Pancreas (tissue), 10 donors: ENCODE measurements at regions not wholly inside any gene's neighbourhood (a gene's known extent, or its start where the extent isn't known, plus 50 kb on each side); places are given as distances from the start of the nearest gene placed in this dataset.

Experiments used
- ATAC-seq, 4 donors: fragments of 200-7000 bp; cut with Tn5 transposase; one replicate each; pipeline versions ENCODE4 v1.8.0 to v1.9.1; 2020; ENCODE audit warnings: mild to moderate bottlenecking in 4 of 4, moderate library complexity in 4 of 4
- DNase-seq, 6 donors: peaks; one replicate each; pipeline ENCODE4 v3.0.0-alpha.2; 2020
- FAIRE-seq: peaks from 2 replicates; lab custom pipeline; 2012; peaks lifted over from hg19 to GRCh38; lab: Jason Lieb, UNC
- H3K27ac ChIP-seq, 4 donors: fragments of 200-600 bp; sonication (generic); 1 replicate in 3 of 4; 2 replicates in 1 of 4; pipeline versions ENCODE4 v1.5.0 to v1.8.0; 2020
- H3K27me3 ChIP-seq, 4 donors: fragments of 200-600 bp; one replicate each; pipeline ENCODE4 v1.8.0; 2021
- H3K36me3 ChIP-seq, 3 donors: fragments of 200-600 bp; sonication (generic) in 1 of 3; one replicate each; pipeline versions ENCODE4 v1.5.0 to v1.8.0; 2020 to 2021
- H3K4me1 ChIP-seq, 3 donors: fragments of 200-600 bp; one replicate each; pipeline ENCODE4 v1.8.0; 2021
- H3K4me3 ChIP-seq, 4 donors: fragments of 200-600 bp; sonication (generic) in 2 of 4; one replicate each; pipeline versions ENCODE4 v1.5.0 to v1.8.0; 2020 to 2021
- H3K9me3 ChIP-seq, 4 donors: fragments of 200-600 bp; one replicate each; pipeline ENCODE4 v1.8.0; 2021
- CTCF ChIP-seq, 4 donors: fragments of 200-600 bp; sonication (generic) in 3 of 4; IDR thresholded peaks; one replicate each; pipeline versions ENCODE4 v1.5.0 to v1.8.0; 2021; ENCODE audit warnings: antibody characterized with exemption in 4 of 4
- WGBS, 2 donors: extraction: QIAGEN DNeasy Blood & Tissue Kit; methylation state at CpG; one replicate each; pipeline ENCODE4 v1.1.7; 2013; 5-methylcytosine and 5-hydroxymethylcytosine counted together
- intact Hi-C, 3 donors: fragments of 100-400 bp; cut with DNase I; formaldehyde crosslinking; loops; one replicate each; pipeline versions ENCODE4 v1.11.1 to v1.14.2; 2022
- donor health status: healthy with polysubstance abuse.
- donor health status: DM: no; HTN: no; CAD: no; lungs with moderate emphysema.
- donor health status: DM: no; HTN: no; CAD: no.
- donor health status: control.
- donor health status: control.
- donor health status: Bipolar disorder and iron deficiency.
- donor health status: DM: yes; HTN: yes; CAD: no.
- donor health status: DM: no; HTN: no; CAD: no.
- donor health status: DM: no; HTN: no; CAD: no.
- donor health status: DM: yes; HTN: yes; CAD: no.

- ATAC-seq, result no peak
- no peaks in the 10 kb centered on the region for H3K36me3 ChIP-seq
- no peak for FAIRE-seq
- H3K4me1 ChIP-seq, result no peaks in the 10 kb centered on the region
- no peaks in the 10 kb centered on the region for H3K27me3 ChIP-seq
- 9 to 15% methylated on average over 1 of the region's 1 CpG for WGBS, 2 donors
- H3K4me3 ChIP-seq, result no peak overlapping the region
- no peak for TF ChIP-seq CTCF (IDR thresholded peaks at IDR 0.05)
- no peak overlapping the region for H3K27ac ChIP-seq
- intact Hi-C loops, result no loop called here
- H3K9me3 ChIP-seq, result no peaks in the 10 kb centered on the region
- no peak for DNase-seq
These were observed 225.8 kb downstream of the FGF13 start for GRCh38 chrX:138485767-138486166.

- no peak for FAIRE-seq
- H3K27me3 ChIP-seq, result no peaks in the 10 kb centered on the region
- no peak overlapping the region for H3K4me3 ChIP-seq
- H3K36me3 ChIP-seq, result no peaks in the 10 kb centered on the region
- intact Hi-C loops, result no loop called here
- WGBS, 2 donors, result 69 to 89% methylated on average over 2 of the region's 2 CpGs
- H3K27ac ChIP-seq, result no peak overlapping the region
- DNase-seq, result no peak
- no peak for ATAC-seq
- H3K4me1 ChIP-seq, result no peaks in the 10 kb centered on the region
- no peak for TF ChIP-seq CTCF (IDR thresholded peaks at IDR 0.05)
- no peaks in the 10 kb centered on the region for H3K9me3 ChIP-seq
These were observed 226.3 kb downstream of the FGF13 start for GRCh38 chrX:138485224-138485623.

- WGBS, 2 donors, result 51 to 70% methylated on average over 1 of the region's 1 CpG
- TF ChIP-seq CTCF (IDR thresholded peaks at IDR 0.05), result no peak
- Histone ChIP-seq H3K4me3 (no peak overlapping the region), H3K9me3 (no peaks in the 10 kb centered on the region), H3K4me1 (no peaks in the 10 kb centered on the region), H3K27ac (no peak overlapping the region), H3K36me3 (no peaks in the 10 kb centered on the region), H3K27me3 (no peaks in the 10 kb centered on the region)
- FAIRE-seq (no peak), DNase-seq (no peak), ATAC-seq (no peak)
- intact Hi-C loops, result no loop called here
These were observed 227.1 kb downstream of the FGF13 start for GRCh38 chrX:138484451-138484850.

- intact Hi-C loops, result no loop called here
- Histone ChIP-seq H3K27me3 (no peaks in the 10 kb centered on the region), H3K27ac (no peak overlapping the region), H3K4me1 (no peaks in the 10 kb centered on the region), H3K9me3 (no peaks in the 10 kb centered on the region), H3K4me3 (no peak overlapping the region), H3K36me3 (no peaks in the 10 kb centered on the region)
- FAIRE-seq (no peak), DNase-seq (no peak), ATAC-seq (no peak)
- no peak for TF ChIP-seq CTCF (IDR thresholded peaks at IDR 0.05)
- 39 to 51% methylated on average over 3 of the region's 3 CpGs for WGBS, 2 donors
These were observed 229.9 kb downstream of the FGF13 start for GRCh38 chrX:138481649-138482048.

GRCh38 chrX:138463476-138463875, 248.0 kb downstream of the FGF13 start:
- H3K4me3 ChIP-seq, result no peak overlapping the region
- no peak for ATAC-seq
- intact Hi-C loops, result no loop called here
- H3K9me3 ChIP-seq, result no peaks in the 10 kb centered on the region
- no peaks in the 10 kb centered on the region for H3K27me3 ChIP-seq
- no peaks in the 10 kb centered on the region for H3K4me1 ChIP-seq
- WGBS, 2 donors, result 61 to 71% methylated on average over 4 of the region's 4 CpGs
- H3K36me3 ChIP-seq, result no peaks in the 10 kb centered on the region
- no peak for TF ChIP-seq CTCF (IDR thresholded peaks at IDR 0.05)
- DNase-seq, result no peak
- H3K27ac ChIP-seq, result no peak overlapping the region
- no peak for FAIRE-seq
